ENCODE measurements at regions not wholly inside any gene's neighbourhood (a gene's known extent, or its start where the extent isn't known, plus 50 kb on each side); places are given as distances from the start of the nearest gene placed in this dataset.

DNA sequence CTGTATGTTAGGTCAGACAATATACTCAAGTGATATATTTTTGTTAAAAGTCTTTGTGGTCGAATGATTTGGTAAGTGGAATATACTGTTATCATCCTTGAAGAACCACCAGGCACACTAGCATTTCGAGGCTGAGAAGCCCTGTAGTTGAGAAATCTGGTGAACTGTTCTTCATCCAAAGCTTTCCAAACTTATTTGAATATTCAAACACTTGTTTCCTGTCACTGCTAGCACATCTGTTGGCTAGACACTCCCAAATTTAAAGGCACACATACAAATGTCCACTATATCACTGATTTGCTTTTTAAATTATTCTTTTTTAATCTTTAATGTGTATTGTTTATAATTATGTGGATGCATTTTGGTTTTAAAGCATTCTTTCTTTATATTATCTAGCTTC, 241.9 kb upstream of the CNTNAP5 start:
- TF ChIP-seq, protein P1, sequence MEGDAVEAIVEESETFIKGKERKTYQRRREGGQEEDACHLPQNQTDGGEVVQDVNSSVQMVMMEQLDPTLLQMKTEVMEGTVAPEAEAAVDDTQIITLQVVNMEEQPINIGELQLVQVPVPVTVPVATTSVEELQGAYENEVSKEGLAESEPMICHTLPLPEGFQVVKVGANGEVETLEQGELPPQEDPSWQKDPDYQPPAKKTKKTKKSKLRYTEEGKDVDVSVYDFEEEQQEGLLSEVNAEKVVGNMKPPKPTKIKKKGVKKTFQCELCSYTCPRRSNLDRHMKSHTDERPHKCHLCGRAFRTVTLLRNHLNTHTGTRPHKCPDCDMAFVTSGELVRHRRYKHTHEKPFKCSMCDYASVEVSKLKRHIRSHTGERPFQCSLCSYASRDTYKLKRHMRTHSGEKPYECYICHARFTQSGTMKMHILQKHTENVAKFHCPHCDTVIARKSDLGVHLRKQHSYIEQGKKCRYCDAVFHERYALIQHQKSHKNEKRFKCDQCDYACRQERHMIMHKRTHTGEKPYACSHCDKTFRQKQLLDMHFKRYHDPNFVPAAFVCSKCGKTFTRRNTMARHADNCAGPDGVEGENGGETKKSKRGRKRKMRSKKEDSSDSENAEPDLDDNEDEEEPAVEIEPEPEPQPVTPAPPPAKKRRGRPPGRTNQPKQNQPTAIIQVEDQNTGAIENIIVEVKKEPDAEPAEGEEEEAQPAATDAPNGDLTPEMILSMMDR (conservative IDR thresholded peaks at IDR 0.05 in 1 of 2, IDR thresholded peaks at IDR 0.05 in 1 of 2; ENCODE audit: extremely low read depth in 1 of 2, insufficient read depth in 1 of 2, low read depth in 1 of 2, low read length in 2 of 2): no peak
- no peak for TF ChIP-seq EZH2 (IDR thresholded peaks at IDR 0.05; ENCODE audit: borderline replicate concordance, low read length)
